GM12878 (cell line): ENCODE measurements at regions not wholly inside any gene's neighbourhood (a gene's known extent, or its start where the extent isn't known, plus 50 kb on each side); places are given as distances from the start of the nearest gene placed in this dataset.
"Not testable (repeated sequence)": the region's sequence is repeated elsewhere in the genome, so short reads cannot be mapped to it uniquely, and the experiment has no call there.

Experiments used
- ATAC-seq: fragments of 200-7000 bp; cut with Tn5 transposase; 3 replicates; pipeline ENCODE4 v1.9.1; 2020; ENCODE audit warnings: mild to moderate bottlenecking, moderate library complexity
- BruUV-seq: library from RNA; stranded (reverse); fragments of 400-500 nt; replicated peaks from 2 replicates; lab custom pipeline; 2021; lab: Mats Ljungman, UMichigan
- CTCF ChIA-PET: fragments of 300-600 bp; sonication (Branson Sonifier 250); formaldehyde crosslinking; extraction: SDS; loops from one replicate; lab custom pipeline; 2021; ENCODE audit warnings: inconsistent platforms; lab: Yijun Ruan, JAX
- POLR2A ChIA-PET: fragments of 350-600 bp; formaldehyde crosslinking; extraction: SDS; loops from one replicate; lab custom pipeline; 2021; ENCODE audit warnings: inconsistent platforms; lab: Charles Lee
- RAD21 ChIA-PET: fragments of 300-600 bp; sonication (Branson Sonifier 250); formaldehyde crosslinking; loops from one replicate; lab custom pipeline; 2023; ENCODE audit warnings: antibody characterized with exemption; ENCODE audit not compliant: unreplicated experiment; lab: Charles Lee
- SMC1A ChIA-PET: fragments of 300-600 bp; sonication (Branson Sonifier 250); formaldehyde crosslinking; loops from one replicate; lab custom pipeline; 2023; ENCODE audit not compliant: unreplicated experiment, uncharacterized antibody; lab: Charles Lee
- DNase-seq: peaks from one replicate; pipeline ENCODE4 v3.0.0-alpha.2; 2011; ENCODE audit warnings: low read depth, low spot score
- FAIRE-seq: peaks from 3 replicates; lab custom pipeline; 2011; peaks lifted over from hg19 to GRCh38; lab: Jason Lieb, UNC
- H2AFZ ChIP-seq: 2 replicates; pipeline ENCODE4 v1.6.0; 2011; ENCODE audit warnings: low read depth, low read length, control low read depth; ENCODE audit not compliant: control insufficient read depth
- H3K27ac ChIP-seq: 2 replicates; pipeline ENCODE4 v1.5.1; 2011; ENCODE audit warnings: control low read depth; ENCODE audit not compliant: control insufficient read depth, insufficient read depth
- H3K27me3 ChIP-seq, 2 experiments: replicated peaks in 1 of 2; 2 replicates each; pipeline versions ENCODE4 v1.6.0 to v1.6.1; 2011; ENCODE audit warnings: low read length in 1 of 2; ENCODE audit not compliant: control insufficient read depth in 2 of 2, insufficient read depth in 2 of 2
- H3K36me3 ChIP-seq, 2 experiments: 2 replicates each; pipeline ENCODE4 v1.5.1; 2011; ENCODE audit warnings: low read length in 1 of 2; ENCODE audit not compliant: control insufficient read depth in 2 of 2, insufficient read depth in 2 of 2
- H3K4me1 ChIP-seq: 2 replicates; pipeline ENCODE4 v1.6.1; 2011; ENCODE audit warnings: mild to moderate bottlenecking, low read length, moderate library complexity, mixed read lengths; ENCODE audit not compliant: control insufficient read depth, insufficient read depth
- H3K4me2 ChIP-seq: 2 replicates; pipeline ENCODE4 v1.6.0; 2011; ENCODE audit warnings: control low read depth; ENCODE audit not compliant: control insufficient read depth, insufficient read depth
- H3K4me3 ChIP-seq: fragments of 200-600 bp; sonication (generic); 2 replicates; pipeline ENCODE4 v1.5.1; 2016
- H3K79me2 ChIP-seq: 2 replicates; pipeline ENCODE4 v1.6.0; 2011; ENCODE audit warnings: low read length; ENCODE audit not compliant: control insufficient read depth, insufficient read depth
- H3K9ac ChIP-seq: 2 replicates; pipeline ENCODE4 v1.8.0; 2011; ENCODE audit warnings: low read length, control low read depth, mixed read lengths; ENCODE audit not compliant: control insufficient read depth, insufficient read depth
- H3K9me3 ChIP-seq: replicated peaks from 3 replicates; pipeline ENCODE4 v1.5.1; 2011; ENCODE audit warnings: mild to moderate bottlenecking, low read length; ENCODE audit not compliant: control insufficient read depth, insufficient read depth
- H4K20me1 ChIP-seq: 2 replicates; pipeline ENCODE4 v1.6.0; 2011; ENCODE audit not compliant: control insufficient read depth, insufficient read depth
- BHLHE40 ChIP-seq, 2 experiments: fragments of 450-650 bp in 1 of 2; IDR thresholded peaks; 2 replicates each; pipeline ENCODE4 v1.6.1; 2011 to 2017; ENCODE audit warnings: low read depth in 2 of 2, borderline replicate concordance in 1 of 2, improper control_type of control experiment in 1 of 2, low read length in 1 of 2, mild to moderate bottlenecking in 1 of 2
- FOXK2 ChIP-seq: fragments of 450-650 bp; IDR thresholded peaks from 2 replicates; pipeline ENCODE4 v1.6.1; 2017; ENCODE audit warnings: mild to moderate bottlenecking, moderate library complexity
- IKZF1 ChIP-seq: fragments of 450-650 bp; conservative IDR thresholded peaks from 2 replicates; pipeline ENCODE4 v1.6.1; 2017; ENCODE audit warnings: antibody characterized with exemption, mild to moderate bottlenecking
- MEF2B ChIP-seq: fragments of 450-650 bp; IDR thresholded peaks from 2 replicates; pipeline ENCODE4 v1.6.1; 2018; ENCODE audit warnings: mild to moderate bottlenecking, moderate library complexity; ENCODE audit not compliant: partially characterized antibody, poor library complexity, severe bottlenecking
- STAT3 ChIP-seq: IDR thresholded peaks from 2 replicates; pipeline ENCODE4 v1.6.1; 2011; ENCODE audit warnings: low read depth, low read length, improper control_type of control experiment
- WGBS: methylation state at CpG from one replicate; pipeline ENCODE4 v1.1.6; 2016; ENCODE audit warnings: low lambda C conversion rate; ENCODE audit not compliant: insufficient replicate concordance, insufficient coverage; ENCODE audit errors: missing lambda C conversion rate; 5-methylcytosine and 5-hydroxymethylcytosine counted together
- in situ Hi-C: fragments of 300-500 bp; cut with MboI; formaldehyde crosslinking; loops from 9 replicates; pipeline ENCODE4 v1.14.3; 2018; ENCODE audit warnings: mixed read lengths
- intact Hi-C: fragments of 100-400 bp; cut with micrococcal nuclease; formaldehyde crosslinking; loops from one replicate; pipeline ENCODE4 v1.14.2; 2022; ENCODE audit not compliant: unreplicated experiment
- TF ChIP-seq, protein P1 (sequence below): fragments of 450-650 bp; formaldehyde crosslinking; IDR thresholded peaks from 2 replicates; pipeline ENCODE4 v1.5.0; 2022; ENCODE audit warnings: mild to moderate bottlenecking, missing genetic modification characterization

DNA sequence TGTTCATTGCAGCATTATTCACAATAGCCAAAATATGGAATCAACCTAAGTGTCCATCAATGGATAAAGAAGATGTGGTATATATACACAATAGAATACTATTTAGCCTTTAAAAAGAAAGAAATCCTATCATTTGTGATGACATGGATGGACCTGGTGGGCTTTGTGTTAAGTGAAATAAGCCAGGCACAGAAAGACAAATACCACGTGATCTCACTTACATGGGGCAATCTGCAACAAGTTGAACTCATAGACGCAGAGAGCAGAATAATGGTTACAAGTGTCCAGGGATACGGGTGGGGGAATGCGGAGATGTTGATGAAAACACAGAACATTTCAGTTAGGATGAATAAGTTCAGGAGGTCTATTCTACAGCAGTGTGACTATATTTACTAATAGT lies 66.4 kb upstream of the ALDH1B1 start (continued):
- TF ChIP-seq, protein P1, sequence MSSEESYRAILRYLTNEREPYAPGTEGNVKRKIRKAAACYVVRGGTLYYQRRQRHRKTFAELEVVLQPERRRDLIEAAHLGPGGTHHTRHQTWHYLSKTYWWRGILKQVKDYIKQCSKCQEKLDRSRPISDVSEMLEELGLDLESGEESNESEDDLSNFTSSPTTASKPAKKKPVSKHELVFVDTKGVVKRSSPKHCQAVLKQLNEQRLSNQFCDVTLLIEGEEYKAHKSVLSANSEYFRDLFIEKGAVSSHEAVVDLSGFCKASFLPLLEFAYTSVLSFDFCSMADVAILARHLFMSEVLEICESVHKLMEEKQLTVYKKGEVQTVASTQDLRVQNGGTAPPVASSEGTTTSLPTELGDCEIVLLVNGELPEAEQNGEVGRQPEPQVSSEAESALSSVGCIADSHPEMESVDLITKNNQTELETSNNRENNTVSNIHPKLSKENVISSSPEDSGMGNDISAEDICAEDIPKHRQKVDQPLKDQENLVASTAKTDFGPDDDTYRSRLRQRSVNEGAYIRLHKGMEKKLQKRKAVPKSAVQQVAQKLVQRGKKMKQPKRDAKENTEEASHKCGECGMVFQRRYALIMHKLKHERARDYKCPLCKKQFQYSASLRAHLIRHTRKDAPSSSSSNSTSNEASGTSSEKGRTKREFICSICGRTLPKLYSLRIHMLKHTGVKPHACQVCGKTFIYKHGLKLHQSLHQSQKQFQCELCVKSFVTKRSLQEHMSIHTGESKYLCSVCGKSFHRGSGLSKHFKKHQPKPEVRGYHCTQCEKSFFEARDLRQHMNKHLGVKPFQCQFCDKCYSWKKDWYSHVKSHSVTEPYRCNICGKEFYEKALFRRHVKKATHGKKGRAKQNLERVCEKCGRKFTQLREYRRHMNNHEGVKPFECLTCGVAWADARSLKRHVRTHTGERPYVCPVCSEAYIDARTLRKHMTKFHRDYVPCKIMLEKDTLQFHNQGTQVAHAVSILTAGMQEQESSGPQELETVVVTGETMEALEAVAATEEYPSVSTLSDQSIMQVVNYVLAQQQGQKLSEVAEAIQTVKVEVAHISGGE (CRISPR knock-in tag), result no peak
- TF ChIP-seq IKZF1 (no peak), MEF2B (no peak), FOXK2 (no peak), STAT3 (no peak), BHLHE40 (IDR thresholded peaks at IDR 0.05; ENCODE audit: borderline replicate concordance in 1 of 2, low read depth in 2 of 2, low read length in 1 of 2) (no peak)

DNA sequence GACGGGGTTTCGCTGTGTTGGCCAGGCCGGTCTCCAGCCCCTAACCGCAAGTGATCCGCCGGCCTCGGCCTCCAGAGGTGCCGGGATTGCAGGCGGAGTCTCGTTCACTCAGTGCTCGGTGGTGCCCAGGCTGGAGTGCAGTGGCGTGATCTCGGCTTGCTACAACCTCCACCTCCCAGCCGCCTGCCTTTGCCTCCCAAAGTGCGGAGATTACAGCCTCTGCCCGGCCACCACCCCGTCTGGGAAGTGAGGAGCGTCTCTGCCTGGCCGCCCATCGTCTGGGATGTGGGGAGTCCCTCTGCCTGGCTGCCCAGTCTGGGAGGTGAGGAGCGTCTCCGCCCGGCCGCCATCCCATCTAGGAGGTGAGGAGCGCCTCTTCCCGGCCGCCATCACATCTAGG lies 68.3 kb upstream of the ALDH1B1 start:
- CTCF ChIA-PET, H3K4me2 ChIP-seq, DNase-seq, H3K79me2 ChIP-seq, intact Hi-C loops, H3K4me3 ChIP-seq, H3K9me3 ChIP-seq, POLR2A ChIA-PET, in situ Hi-C loops, H4K20me1 ChIP-seq, FAIRE-seq, H3K9ac ChIP-seq, SMC1A ChIA-PET, H3K4me1 ChIP-seq, H3K27ac ChIP-seq, H3K36me3 ChIP-seq, H3K27me3 ChIP-seq, ATAC-seq, H2AFZ ChIP-seq, RAD21 ChIA-PET, BruUV-seq: not testable (repeated sequence)
- WGBS, result 92% methylated on average over 15 of the region's 27 CpGs
